ENCODE measurements at regions not wholly inside any gene's neighbourhood (a gene's known extent, or its start where the extent isn't known, plus 50 kb on each side); places are given as distances from the start of the nearest gene placed in this dataset.

- no peaks in the 10 kb centered on the region for H3K36me3 ChIP-seq (replicated peaks in 1 of 2; ENCODE audit: control extremely low read depth in 1 of 2, control insufficient read depth in 1 of 2, extremely low read depth in 1 of 2, insufficient read depth in 2 of 2, low read length in 1 of 2)
- no peak overlapping the region for H3K9ac ChIP-seq (ENCODE audit: low read length)
- Mint-ChIP-seq H3K4me3 (no peak overlapping the region), H3K27ac (no peak overlapping the region), H3K4me1 (no peaks in the 10 kb centered on the region), H3K9me3 (ENCODE audit: insufficient read depth) (no peaks in the 10 kb centered on the region), H3K27me3 (peaks cover 5% of the 10 kb centered on the region)
- H3K27ac ChIP-seq (ENCODE audit: low read length in 2 of 2) = no peak overlapping the region
- ATAC-seq (ENCODE audit: low read depth) (no peak), DNase-seq (no peak)
- no peaks in the 10 kb centered on the region for H3K4me1 ChIP-seq (ENCODE audit: control insufficient read depth in 2 of 2, insufficient read depth in 2 of 2, low read length in 2 of 2)
- no peaks in the 10 kb centered on the region for H4K20me1 ChIP-seq (ENCODE audit: control insufficient read depth, insufficient read depth, low read length, poor library complexity, severe bottlenecking)
- TF ChIP-seq EZH2 (IDR thresholded peaks at IDR 0.05; ENCODE audit: borderline replicate concordance, insufficient read depth, low read depth, low read length, poor library complexity, severe bottlenecking) (no peak), CTCF (IDR thresholded peaks at IDR 0.05) (no peak)
- CTCF ChIA-PET = no interaction called here
- no CpG with 5 or more reads among the region's 1 CpG for WGBS (ENCODE audit: insufficient coverage)
- H3K79me2 ChIP-seq (ENCODE audit: control insufficient read depth, insufficient read depth, low read length) = no peaks in the 10 kb centered on the region
- no peak overlapping the region for H3K4me3 ChIP-seq (ENCODE audit: control extremely low read depth in 1 of 5, extremely low read depth in 1 of 5, insufficient read depth in 1 of 5, low read depth in 2 of 5, low read length in 4 of 5)
- no peak overlapping the region for H3K4me2 ChIP-seq (replicated peaks; ENCODE audit: low read depth, low read length, poor library complexity, severe bottlenecking)
- no peaks in the 10 kb centered on the region for H3K9me3 ChIP-seq (ENCODE audit: control extremely low read depth in 1 of 3, control insufficient read depth in 2 of 3, insufficient read depth in 1 of 3, low read length in 2 of 3)
- H2AFZ ChIP-seq (ENCODE audit: insufficient read depth, low read depth, low read length, poor library complexity, severe bottlenecking) = no peak overlapping the region
- POLR2A ChIA-PET = no interaction called here
- H3K27me3 ChIP-seq (replicated peaks in 1 of 4; ENCODE audit: control extremely low read depth in 1 of 4, control insufficient read depth in 3 of 4, insufficient read depth in 4 of 4, low read length in 3 of 4) = peaks cover 0 to 6% (median 2%) of the 10 kb centered on the region in 4 experiments
- intact Hi-C loops (cut with micrococcal nuclease) = no loop called here
Observed at GRCh38 chr12:97363693-97364092, 98.9 kb upstream of the RMST start.

DNA sequence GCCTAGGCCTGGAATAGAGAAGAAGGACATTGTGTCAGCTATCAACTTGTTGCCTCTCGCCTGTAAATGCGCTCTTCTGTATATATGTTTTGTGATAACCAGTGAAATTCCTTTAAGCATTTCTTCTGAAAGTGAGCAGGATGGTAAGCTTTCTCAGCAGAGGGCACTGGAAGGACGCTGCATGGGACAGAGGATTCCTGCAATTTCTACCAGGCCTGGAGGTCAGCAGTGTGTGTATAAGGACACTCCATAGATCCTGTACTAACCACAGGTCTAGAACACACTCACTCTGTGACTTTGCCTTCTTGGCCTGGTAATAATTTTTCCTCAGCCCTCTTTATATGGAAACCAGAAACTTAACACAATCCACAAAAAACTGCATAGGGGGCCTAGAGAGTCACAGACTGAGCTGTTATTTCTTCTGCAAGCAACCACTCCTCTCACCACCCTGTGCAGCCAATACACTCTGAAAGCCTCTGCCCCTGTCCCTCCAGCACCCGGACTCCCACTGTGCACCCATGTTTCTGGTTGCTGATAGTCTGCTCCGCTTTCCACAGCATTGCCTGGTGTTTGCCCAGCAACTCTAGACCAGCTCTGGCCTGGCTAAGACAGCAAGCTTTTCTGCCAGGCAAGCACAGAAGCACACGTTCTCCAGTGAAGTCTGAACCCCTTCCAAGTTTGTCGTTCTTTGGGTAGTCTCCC lies 94.0 kb upstream of the RMST start:
- no peak overlapping the region for H3K27ac ChIP-seq (ENCODE audit: low read length in 2 of 2)
- H2AFZ ChIP-seq (ENCODE audit: insufficient read depth, low read depth, low read length, poor library complexity, severe bottlenecking) = no peak overlapping the region
- Mint-ChIP-seq H3K4me3 (no peak overlapping the region), H3K27me3 (peaks cover 5% of the 10 kb centered on the region), H3K4me1 (no peaks in the 10 kb centered on the region), H3K9me3 (ENCODE audit: insufficient read depth) (no peaks in the 10 kb centered on the region), H3K27ac (no peak overlapping the region)
- no peaks in the 10 kb centered on the region for H3K4me1 ChIP-seq (ENCODE audit: control insufficient read depth in 2 of 2, insufficient read depth in 2 of 2, low read length in 2 of 2)
- ChIA-PET POLR2A (no interaction called here), CTCF (no interaction called here)
- H3K9ac ChIP-seq (ENCODE audit: low read length) = no peak overlapping the region
- H4K20me1 ChIP-seq (ENCODE audit: control insufficient read depth, insufficient read depth, low read length, poor library complexity, severe bottlenecking) = no peaks in the 10 kb centered on the region
- H3K36me3 ChIP-seq (replicated peaks in 1 of 2; ENCODE audit: control extremely low read depth in 1 of 2, control insufficient read depth in 1 of 2, extremely low read depth in 1 of 2, insufficient read depth in 2 of 2, low read length in 1 of 2) = no peaks in the 10 kb centered on the region
- no peaks in the 10 kb centered on the region for H3K79me2 ChIP-seq (ENCODE audit: control insufficient read depth, insufficient read depth, low read length)
- no peaks in the 10 kb centered on the region for H3K9me3 ChIP-seq (ENCODE audit: control extremely low read depth in 1 of 3, control insufficient read depth in 2 of 3, insufficient read depth in 1 of 3, low read length in 2 of 3)
- peaks cover 0 to 6% (median 2%) of the 10 kb centered on the region in 4 experiments for H3K27me3 ChIP-seq (replicated peaks in 1 of 4; ENCODE audit: control extremely low read depth in 1 of 4, control insufficient read depth in 3 of 4, insufficient read depth in 4 of 4, low read length in 3 of 4)
- H3K4me2 ChIP-seq (replicated peaks; ENCODE audit: low read depth, low read length, poor library complexity, severe bottlenecking) = no peak overlapping the region
- TF ChIP-seq EZH2 (IDR thresholded peaks at IDR 0.05; ENCODE audit: borderline replicate concordance, insufficient read depth, low read depth, low read length, poor library complexity, severe bottlenecking) (no peak), CTCF (IDR thresholded peaks at IDR 0.05) (no peak)
- no peak overlapping the region for H3K4me3 ChIP-seq (ENCODE audit: control extremely low read depth in 1 of 5, extremely low read depth in 1 of 5, insufficient read depth in 1 of 5, low read depth in 2 of 5, low read length in 4 of 5)
- DNase-seq = no peak
- ATAC-seq (ENCODE audit: low read depth) = no peak
- WGBS (ENCODE audit: insufficient coverage) = 84% methylated on average over 5 of the region's 7 CpGs
- intact Hi-C loops (cut with micrococcal nuclease) = no loop called here

All from B cell (primary cell).